ENCODE measurements at regions not wholly inside any gene's neighbourhood (a gene's known extent, or its start where the extent isn't known, plus 50 kb on each side); places are given as distances from the start of the nearest gene placed in this dataset.

- TF ChIP-seq KLF13 (tag; IDR thresholded peaks at IDR 0.05; ENCODE audit: borderline replicate concordance, low read depth) (no peak), FOSL1 (tag; conservative IDR thresholded peaks at IDR 0.05) (no peak)
- TF ChIP-seq, protein P1, sequence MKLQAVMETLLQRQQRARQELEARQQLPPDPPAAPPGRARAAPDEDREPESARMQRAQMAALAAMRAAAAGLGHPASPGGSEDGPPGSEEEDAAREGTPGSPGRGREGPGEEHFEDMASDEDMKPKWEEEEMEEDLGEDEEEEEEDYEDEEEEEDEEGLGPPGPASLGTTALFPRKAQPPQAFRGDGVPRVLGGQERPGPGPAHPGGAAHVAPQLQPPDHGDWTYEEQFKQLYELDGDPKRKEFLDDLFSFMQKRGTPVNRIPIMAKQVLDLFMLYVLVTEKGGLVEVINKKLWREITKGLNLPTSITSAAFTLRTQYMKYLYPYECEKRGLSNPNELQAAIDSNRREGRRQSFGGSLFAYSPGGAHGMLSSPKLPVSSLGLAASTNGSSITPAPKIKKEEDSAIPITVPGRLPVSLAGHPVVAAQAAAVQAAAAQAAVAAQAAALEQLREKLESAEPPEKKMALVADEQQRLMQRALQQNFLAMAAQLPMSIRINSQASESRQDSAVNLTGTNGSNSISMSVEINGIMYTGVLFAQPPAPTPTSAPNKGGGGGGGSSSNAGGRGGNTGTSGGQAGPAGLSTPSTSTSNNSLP (IDR thresholded peaks at IDR 0.05; ENCODE audit: borderline replicate concordance, low read depth, low read length): no peak
These were observed 138.7 kb downstream of the BBOX1 start for GRCh38 chr11:27179334-27179733.

Data from K562 (cell line).